ENCODE measurements at regions not wholly inside any gene's neighbourhood (a gene's known extent, or its start where the extent isn't known, plus 50 kb on each side); places are given as distances from the start of the nearest gene placed in this dataset.
"Not testable (repeated sequence)": the region's sequence is repeated elsewhere in the genome, so short reads cannot be mapped to it uniquely, and the experiment has no call there.

GRCh38 chr4:75135068-75135825 is 202.3 kb downstream of the PARM1 start:
- no peak for TF ChIP-seq CTCF (IDR thresholded peaks at IDR 0.05; ENCODE audit: extremely low read depth, insufficient read depth, missing control alignments)
- in situ Hi-C loops (cut with MboI; ENCODE audit: low pct_unique_long_range_greater_than_20kb, low sequenced_read_pairs, unreplicated experiment) = no loop called here

GRCh38 chr4:75126870-75127269 is 194.0 kb downstream of the PARM1 start:
- in situ Hi-C loops (cut with MboI; ENCODE audit: low pct_unique_long_range_greater_than_20kb, low sequenced_read_pairs, unreplicated experiment); DNase-seq (ENCODE audit: low spot score): not testable (repeated sequence)

More at GRCh38 chr4:75135068-75135825, 202.3 kb downstream of the PARM1 start:
- DNase-seq (ENCODE audit: low spot score) = peak; percentile 33

GRCh38 chr4:75126058-75126457 is 193.1 kb downstream of the PARM1 start:
- DNase-seq (ENCODE audit: low spot score) = no peak
- in situ Hi-C loops (cut with MboI; ENCODE audit: low pct_unique_long_range_greater_than_20kb, low sequenced_read_pairs, unreplicated experiment) = no loop called here
- no peak for TF ChIP-seq CTCF (IDR thresholded peaks at IDR 0.05; ENCODE audit: extremely low read depth, insufficient read depth, missing control alignments)

- no peak for TF ChIP-seq CTCF (IDR thresholded peaks at IDR 0.05; ENCODE audit: extremely low read depth, insufficient read depth, missing control alignments)
- in situ Hi-C loops (cut with MboI; ENCODE audit: low pct_unique_long_range_greater_than_20kb, low sequenced_read_pairs, unreplicated experiment) = no loop called here
- no peak for DNase-seq (ENCODE audit: low spot score)
Measured at GRCh38 chr4:75122424-75123014, 189.6 kb downstream of the PARM1 start.

- DNase-seq (ENCODE audit: low spot score) = no peak
- in situ Hi-C loops (cut with MboI; ENCODE audit: low pct_unique_long_range_greater_than_20kb, low sequenced_read_pairs, unreplicated experiment) = no loop called here
- no peak for TF ChIP-seq CTCF (IDR thresholded peaks at IDR 0.05; ENCODE audit: extremely low read depth, insufficient read depth, missing control alignments)
Measured at GRCh38 chr4:75118739-75119138, 185.8 kb downstream of the PARM1 start.

GRCh38 chr4:75110061-75110460 is 177.1 kb downstream of the PARM1 start:
- TF ChIP-seq CTCF (IDR thresholded peaks at IDR 0.05; ENCODE audit: extremely low read depth, insufficient read depth, missing control alignments) = no peak
- in situ Hi-C loops (cut with MboI; ENCODE audit: low pct_unique_long_range_greater_than_20kb, low sequenced_read_pairs, unreplicated experiment) = no loop called here
- no peak for DNase-seq (ENCODE audit: low spot score)
